ENCODE measurements at regions not wholly inside any gene's neighbourhood (a gene's known extent, or its start where the extent isn't known, plus 50 kb on each side); places are given as distances from the start of the nearest gene placed in this dataset.

DNA sequence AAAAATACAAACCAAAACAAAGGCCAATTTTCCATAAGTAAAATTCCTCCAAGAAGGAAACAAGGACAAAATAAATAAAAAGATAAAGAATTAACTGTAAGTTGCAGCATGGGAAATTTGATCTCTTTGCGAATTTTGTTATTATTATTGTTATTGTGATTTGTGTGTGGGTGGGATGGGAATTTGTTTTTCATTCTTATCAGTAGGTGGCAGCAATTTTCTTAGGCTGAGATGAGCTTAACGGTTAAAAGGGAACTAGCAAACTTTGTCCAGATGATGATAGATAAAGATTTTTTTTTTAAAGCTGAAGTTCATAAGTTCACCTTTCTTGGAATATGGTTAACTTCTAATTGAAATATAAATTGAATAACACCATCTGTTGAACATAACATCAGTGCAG, 83.2 kb upstream of the IL1RAPL2 start:
- TF ChIP-seq CTCF (IDR thresholded peaks at IDR 0.05) (no peak), CREB1 (CRISPR knock-in tag; IDR thresholded peaks at IDR 0.05) (no peak), FOXP4 (CRISPR knock-in tag; IDR thresholded peaks at IDR 0.05) (no peak), NFYB (CRISPR knock-in tag; conservative IDR thresholded peaks at IDR 0.05; ENCODE audit: low read depth) (no peak), HMGXB4 (CRISPR knock-in tag; IDR thresholded peaks at IDR 0.05) (no peak), ETV6 (CRISPR knock-in tag; IDR thresholded peaks at IDR 0.05) (no peak), SP1 (CRISPR knock-in tag; conservative IDR thresholded peaks at IDR 0.05) (no peak), ZNF263 (CRISPR knock-in tag; IDR thresholded peaks at IDR 0.05; ENCODE audit: low read depth) (no peak), FOXK1 (CRISPR knock-in tag; IDR thresholded peaks at IDR 0.05) (no peak)
- TF ChIP-seq, protein P1, sequence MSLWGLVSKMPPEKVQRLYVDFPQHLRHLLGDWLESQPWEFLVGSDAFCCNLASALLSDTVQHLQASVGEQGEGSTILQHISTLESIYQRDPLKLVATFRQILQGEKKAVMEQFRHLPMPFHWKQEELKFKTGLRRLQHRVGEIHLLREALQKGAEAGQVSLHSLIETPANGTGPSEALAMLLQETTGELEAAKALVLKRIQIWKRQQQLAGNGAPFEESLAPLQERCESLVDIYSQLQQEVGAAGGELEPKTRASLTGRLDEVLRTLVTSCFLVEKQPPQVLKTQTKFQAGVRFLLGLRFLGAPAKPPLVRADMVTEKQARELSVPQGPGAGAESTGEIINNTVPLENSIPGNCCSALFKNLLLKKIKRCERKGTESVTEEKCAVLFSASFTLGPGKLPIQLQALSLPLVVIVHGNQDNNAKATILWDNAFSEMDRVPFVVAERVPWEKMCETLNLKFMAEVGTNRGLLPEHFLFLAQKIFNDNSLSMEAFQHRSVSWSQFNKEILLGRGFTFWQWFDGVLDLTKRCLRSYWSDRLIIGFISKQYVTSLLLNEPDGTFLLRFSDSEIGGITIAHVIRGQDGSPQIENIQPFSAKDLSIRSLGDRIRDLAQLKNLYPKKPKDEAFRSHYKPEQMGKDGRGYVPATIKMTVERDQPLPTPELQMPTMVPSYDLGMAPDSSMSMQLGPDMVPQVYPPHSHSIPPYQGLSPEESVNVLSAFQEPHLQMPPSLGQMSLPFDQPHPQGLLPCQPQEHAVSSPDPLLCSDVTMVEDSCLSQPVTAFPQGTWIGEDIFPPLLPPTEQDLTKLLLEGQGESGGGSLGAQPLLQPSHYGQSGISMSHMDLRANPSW (CRISPR knock-in tag; conservative IDR thresholded peaks at IDR 0.05; ENCODE audit: low read depth) = no peak
